ENCODE measurements at regions not wholly inside any gene's neighbourhood (a gene's known extent, or its start where the extent isn't known, plus 50 kb on each side); places are given as distances from the start of the nearest gene placed in this dataset.

DNA sequence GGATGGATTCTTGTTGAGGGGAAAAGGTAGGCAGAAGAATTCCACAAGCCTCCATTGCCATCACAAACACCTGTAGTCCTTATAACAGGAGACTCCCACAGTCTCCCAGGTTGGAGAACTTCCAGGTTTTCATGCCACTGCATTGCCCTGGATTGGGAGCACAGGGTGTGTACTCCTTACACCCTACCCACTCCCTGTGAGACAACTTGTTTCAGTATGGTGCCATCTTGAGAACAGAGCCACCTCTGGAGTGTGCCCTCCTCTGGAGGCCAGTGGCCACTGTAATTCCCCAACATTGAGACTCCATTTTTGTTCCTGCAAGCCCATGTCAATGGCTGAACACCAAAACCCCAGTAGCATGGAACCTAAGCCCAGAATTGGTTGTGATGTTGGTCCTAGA, 123.5 kb upstream of the LAMA2 start:
- Histone ChIP-seq H3K4me3 (ENCODE audit: low read length) (no peak overlapping the region), H3K36me3 (ENCODE audit: low read depth, low read length) (no peaks in the 10 kb centered on the region), H3K79me2 (ENCODE audit: low read length) (no peaks in the 10 kb centered on the region), H3K9me3 (ENCODE audit: low read length) (no peaks in the 10 kb centered on the region), H3K27ac (ENCODE audit: low read length) (no peak overlapping the region), H2AFZ (ENCODE audit: low read length) (no peak overlapping the region), H3F3A (ENCODE audit: low read length, unreplicated experiment) (no peaks in the 10 kb centered on the region), H3K4me2 (ENCODE audit: low read length) (no peak overlapping the region), H3K27me3 (ENCODE audit: low read length) (no peaks in the 10 kb centered on the region), H3K4me1 (ENCODE audit: insufficient read depth, low read length) (no peaks in the 10 kb centered on the region), H4K20me1 (ENCODE audit: low read length) (no peaks in the 10 kb centered on the region), H3K9me2 (replicated peaks; ENCODE audit: low read length) (no peaks in the 10 kb centered on the region), H3K9ac (ENCODE audit: low read length) (no peak overlapping the region)
- ChIA-PET CTCF (no interaction called here), POLR2A (ENCODE audit: unreplicated experiment) (no interaction called here)
- no peak for ATAC-seq
- intact Hi-C loops (cut with micrococcal nuclease): no loop called here
- no TSS peak for BruUV-seq (replicated peaks)
- no peak for DNase-seq
- no peak for TF ChIP-seq EZH2 (IDR thresholded peaks at IDR 0.05; ENCODE audit: low read length, unreplicated experiment)
- TF ChIP-seq, protein P1, sequence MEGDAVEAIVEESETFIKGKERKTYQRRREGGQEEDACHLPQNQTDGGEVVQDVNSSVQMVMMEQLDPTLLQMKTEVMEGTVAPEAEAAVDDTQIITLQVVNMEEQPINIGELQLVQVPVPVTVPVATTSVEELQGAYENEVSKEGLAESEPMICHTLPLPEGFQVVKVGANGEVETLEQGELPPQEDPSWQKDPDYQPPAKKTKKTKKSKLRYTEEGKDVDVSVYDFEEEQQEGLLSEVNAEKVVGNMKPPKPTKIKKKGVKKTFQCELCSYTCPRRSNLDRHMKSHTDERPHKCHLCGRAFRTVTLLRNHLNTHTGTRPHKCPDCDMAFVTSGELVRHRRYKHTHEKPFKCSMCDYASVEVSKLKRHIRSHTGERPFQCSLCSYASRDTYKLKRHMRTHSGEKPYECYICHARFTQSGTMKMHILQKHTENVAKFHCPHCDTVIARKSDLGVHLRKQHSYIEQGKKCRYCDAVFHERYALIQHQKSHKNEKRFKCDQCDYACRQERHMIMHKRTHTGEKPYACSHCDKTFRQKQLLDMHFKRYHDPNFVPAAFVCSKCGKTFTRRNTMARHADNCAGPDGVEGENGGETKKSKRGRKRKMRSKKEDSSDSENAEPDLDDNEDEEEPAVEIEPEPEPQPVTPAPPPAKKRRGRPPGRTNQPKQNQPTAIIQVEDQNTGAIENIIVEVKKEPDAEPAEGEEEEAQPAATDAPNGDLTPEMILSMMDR (conservative IDR thresholded peaks at IDR 0.05; ENCODE audit: low read depth, low read length): no peak
- TF ChIP-seq EZH2phosphoT487 (IDR thresholded peaks at IDR 0.05; ENCODE audit: borderline replicate concordance, low read length): no peak

DNA sequence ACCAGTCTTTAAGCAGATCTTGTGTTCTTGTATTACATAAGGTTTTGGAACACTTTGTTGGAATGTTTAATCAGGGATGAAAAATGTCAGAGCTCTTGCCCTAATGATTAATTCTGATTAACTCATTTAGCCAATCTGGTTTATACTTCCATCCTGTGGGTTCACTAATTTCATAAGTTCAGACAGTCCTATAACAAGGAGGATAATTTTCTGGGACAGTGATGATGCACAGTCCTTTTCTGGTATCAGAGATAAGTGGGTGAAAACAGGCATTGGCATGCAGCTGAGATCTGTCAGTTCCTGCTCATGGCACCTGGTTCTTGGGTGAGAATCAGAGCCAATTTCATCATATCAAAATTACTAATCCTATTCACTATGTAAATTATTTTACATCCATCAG, 125.0 kb upstream of the LAMA2 start:
- CTCF ChIA-PET: no interaction called here
- intact Hi-C loops (cut with micrococcal nuclease): no loop called here

DNA sequence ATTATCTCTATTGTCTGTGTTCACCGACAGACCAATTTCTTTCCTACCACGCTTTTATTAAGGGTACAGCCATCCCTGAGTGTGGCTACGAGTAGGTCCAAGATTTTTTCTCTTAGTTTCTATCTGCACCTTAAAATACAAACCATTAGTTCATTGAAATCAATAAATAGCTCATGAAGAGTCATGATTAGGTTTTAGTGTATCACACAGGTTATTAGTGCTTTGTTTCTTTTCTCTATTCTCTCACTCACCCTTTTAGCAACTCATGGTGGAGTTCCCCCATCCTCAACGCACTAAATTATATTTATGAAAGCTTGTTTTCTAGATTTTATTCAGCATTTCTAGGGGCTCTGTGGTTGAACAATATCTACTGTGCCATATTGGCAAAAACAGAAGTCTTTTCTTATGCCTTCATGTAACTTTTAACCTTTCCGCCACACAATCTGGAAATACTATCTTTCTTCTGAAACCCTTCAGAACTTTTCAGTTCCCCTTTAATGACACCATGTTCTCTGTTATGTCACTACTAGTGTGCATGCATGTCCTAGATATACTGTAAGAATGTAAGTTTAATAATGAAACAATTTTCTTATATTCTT, 128.2 kb upstream of the LAMA2 start:
- POLR2A ChIA-PET (ENCODE audit: unreplicated experiment): no interaction called here
- Histone ChIP-seq H3K9me3 (ENCODE audit: low read length) (no peaks in the 10 kb centered on the region), H3K79me2 (ENCODE audit: low read length) (no peaks in the 10 kb centered on the region), H3F3A (ENCODE audit: low read length, unreplicated experiment) (no peaks in the 10 kb centered on the region), H3K4me3 (ENCODE audit: low read length) (no peak overlapping the region), H3K27me3 (ENCODE audit: low read length) (no peaks in the 10 kb centered on the region), H3K27ac (ENCODE audit: low read length) (no peak overlapping the region), H4K20me1 (ENCODE audit: low read length) (no peaks in the 10 kb centered on the region), H3K36me3 (ENCODE audit: low read depth, low read length) (no peaks in the 10 kb centered on the region), H3K9me2 (replicated peaks; ENCODE audit: low read length) (no peaks in the 10 kb centered on the region), H3K9ac (ENCODE audit: low read length) (no peak overlapping the region), H2AFZ (ENCODE audit: low read length) (no peak overlapping the region), H3K4me2 (ENCODE audit: low read length) (no peak overlapping the region), H3K4me1 (ENCODE audit: insufficient read depth, low read length) (no peaks in the 10 kb centered on the region)
- BruUV-seq (replicated peaks): no TSS peak
- intact Hi-C loops (cut with micrococcal nuclease): no loop called here
- TF ChIP-seq EZH2 (IDR thresholded peaks at IDR 0.05; ENCODE audit: low read length, unreplicated experiment) (no peak), EZH2phosphoT487 (IDR thresholded peaks at IDR 0.05; ENCODE audit: borderline replicate concordance, low read length) (no peak)
- TF ChIP-seq, protein P1 (conservative IDR thresholded peaks at IDR 0.05; ENCODE audit: low read depth, low read length): no peak
- CTCF ChIA-PET: no interaction called here
- ATAC-seq (no peak), DNase-seq (no peak)

More for the DNA sequence above, 125.0 kb upstream of the LAMA2 start:
- H3K9me2 ChIP-seq (replicated peaks; ENCODE audit: low read length): no peaks in the 10 kb centered on the region
- no peak for DNase-seq
- H3K79me2 ChIP-seq (ENCODE audit: low read length): no peaks in the 10 kb centered on the region
- no peak overlapping the region for H3K4me3 ChIP-seq (ENCODE audit: low read length)
- no peak overlapping the region for H3K4me2 ChIP-seq (ENCODE audit: low read length)
- TF ChIP-seq EZH2phosphoT487 (IDR thresholded peaks at IDR 0.05; ENCODE audit: borderline replicate concordance, low read length) (no peak), EZH2 (IDR thresholded peaks at IDR 0.05; ENCODE audit: low read length, unreplicated experiment) (no peak)
- TF ChIP-seq, protein P1 (conservative IDR thresholded peaks at IDR 0.05; ENCODE audit: low read depth, low read length): no peak
- H3K27me3 ChIP-seq (ENCODE audit: low read length): no peaks in the 10 kb centered on the region
- H2AFZ ChIP-seq (ENCODE audit: low read length): no peak overlapping the region
- H3K9ac ChIP-seq (ENCODE audit: low read length): no peak overlapping the region
- no peak overlapping the region for H3K27ac ChIP-seq (ENCODE audit: low read length)
- no peaks in the 10 kb centered on the region for H3K36me3 ChIP-seq (ENCODE audit: low read depth, low read length)
- H3F3A ChIP-seq (ENCODE audit: low read length, unreplicated experiment): no peaks in the 10 kb centered on the region
- no TSS peak for BruUV-seq (replicated peaks)
- POLR2A ChIA-PET (ENCODE audit: unreplicated experiment): no interaction called here
- no peaks in the 10 kb centered on the region for H4K20me1 ChIP-seq (ENCODE audit: low read length)
- no peaks in the 10 kb centered on the region for H3K9me3 ChIP-seq (ENCODE audit: low read length)
- no peaks in the 10 kb centered on the region for H3K4me1 ChIP-seq (ENCODE audit: insufficient read depth, low read length)
- no peak for ATAC-seq
